Activated T-helper 1 cell treated with anti-CD3 and anti-CD28 coated beads, Interleukin-12 subunit alpha, Interleukin-12 subunit beta, Interleukin-2, Interleukin-4 antibody, amounts not matched to agents 30 ng/mL and 10 ng/mL and 1 ng/mL, durations not matched to agents 14 hours and 24 hours and 36 hours (primary cell): ENCODE measurements at regions not wholly inside any gene's neighbourhood (a gene's known extent, or its start where the extent isn't known, plus 50 kb on each side); places are given as distances from the start of the nearest gene placed in this dataset.

ENCODE experiments used
- DNase-seq: peaks from one replicate; pipeline ENCODE4 v3.0.0; 2021; ENCODE audit warnings: low spot score
- H3K27ac Mint-ChIP-seq: one replicate; pipeline ENCODE4 v1.8.0; 2021; ENCODE audit warnings: mild to moderate bottlenecking, mixed read lengths
- H3K27me3 Mint-ChIP-seq: one replicate; pipeline ENCODE4 v1.8.0; 2022; ENCODE audit warnings: mild to moderate bottlenecking, moderate library complexity, mixed read lengths; ENCODE audit not compliant: insufficient read depth
- H3K36me3 Mint-ChIP-seq: one replicate; pipeline ENCODE4 v1.8.0; 2021; ENCODE audit warnings: low read depth, mixed read lengths
- H3K4me1 Mint-ChIP-seq: one replicate; pipeline ENCODE4 v1.8.0; 2021; ENCODE audit warnings: low read depth, mixed read lengths
- H3K4me3 Mint-ChIP-seq: one replicate; pipeline ENCODE4 v1.8.0; 2021; ENCODE audit warnings: mild to moderate bottlenecking, moderate library complexity, mixed read lengths
- H3K9me3 Mint-ChIP-seq: one replicate; pipeline ENCODE4 v1.8.0; 2021; ENCODE audit warnings: mixed read lengths
- intact Hi-C: fragments of 100-400 bp; cut with micrococcal nuclease; formaldehyde crosslinking; loops from one replicate; pipeline ENCODE4 v1.15.1; 2024

GRCh38 chr2:219997341-219997851 lies 370.0 kb downstream of the SLC4A3 start:
- no peaks in the 10 kb centered on the region for H3K27me3 Mint-ChIP-seq
- no peak overlapping the region for H3K27ac Mint-ChIP-seq
- H3K4me3 Mint-ChIP-seq, result no peak overlapping the region
- no peaks in the 10 kb centered on the region for H3K9me3 Mint-ChIP-seq
- no peak for DNase-seq
- H3K4me1 Mint-ChIP-seq, result no peaks in the 10 kb centered on the region
- intact Hi-C loops, result no loop called here
- no peaks in the 10 kb centered on the region for H3K36me3 Mint-ChIP-seq

- no peak for DNase-seq
- Mint-ChIP-seq H3K9me3 (no peaks in the 10 kb centered on the region), H3K27ac (no peak overlapping the region), H3K4me3 (no peak overlapping the region), H3K4me1 (no peaks in the 10 kb centered on the region), H3K36me3 (no peaks in the 10 kb centered on the region), H3K27me3 (no peaks in the 10 kb centered on the region)
- intact Hi-C loops, result no loop called here
Observed at GRCh38 chr2:219998107-219998506, 370.7 kb downstream of the SLC4A3 start.

GRCh38 chr2:219998714-219999227 lies 371.3 kb downstream of the SLC4A3 start:
- Mint-ChIP-seq H3K9me3 (no peaks in the 10 kb centered on the region), H3K4me1 (no peaks in the 10 kb centered on the region), H3K27ac (no peak overlapping the region), H3K27me3 (no peaks in the 10 kb centered on the region), H3K36me3 (no peaks in the 10 kb centered on the region), H3K4me3 (no peak overlapping the region)
- DNase-seq, result no peak
- intact Hi-C loops, result no loop called here

GRCh38 chr2:220000080-220000479 lies 372.6 kb downstream of the SLC4A3 start:
- H3K4me1 Mint-ChIP-seq, result no peaks in the 10 kb centered on the region
- no peaks in the 10 kb centered on the region for H3K36me3 Mint-ChIP-seq
- no peak overlapping the region for H3K27ac Mint-ChIP-seq
- no peak for DNase-seq
- intact Hi-C loops, result no loop called here
- no peaks in the 10 kb centered on the region for H3K9me3 Mint-ChIP-seq
- H3K27me3 Mint-ChIP-seq, result no peaks in the 10 kb centered on the region
- H3K4me3 Mint-ChIP-seq, result no peak overlapping the region

- intact Hi-C loops, result no loop called here
- no peaks in the 10 kb centered on the region for H3K27me3 Mint-ChIP-seq
- H3K4me3 Mint-ChIP-seq, result no peak overlapping the region
- no peaks in the 10 kb centered on the region for H3K4me1 Mint-ChIP-seq
- DNase-seq, result no peak
- H3K9me3 Mint-ChIP-seq, result no peaks in the 10 kb centered on the region
- H3K36me3 Mint-ChIP-seq, result no peaks in the 10 kb centered on the region
- no peak overlapping the region for H3K27ac Mint-ChIP-seq
Observed at GRCh38 chr2:220000586-220000985, 373.2 kb downstream of the SLC4A3 start.

- no peaks in the 10 kb centered on the region for H3K9me3 Mint-ChIP-seq
- H3K27ac Mint-ChIP-seq, result no peak overlapping the region
- no peaks in the 10 kb centered on the region for H3K27me3 Mint-ChIP-seq
- H3K36me3 Mint-ChIP-seq, result no peaks in the 10 kb centered on the region
- H3K4me3 Mint-ChIP-seq, result no peak overlapping the region
- intact Hi-C loops, result no loop called here
- no peak for DNase-seq
- no peaks in the 10 kb centered on the region for H3K4me1 Mint-ChIP-seq
Observed at GRCh38 chr2:220001751-220002150, 374.3 kb downstream of the SLC4A3 start.

- no peak for DNase-seq
- no peak overlapping the region for H3K4me3 Mint-ChIP-seq
- no peaks in the 10 kb centered on the region for H3K4me1 Mint-ChIP-seq
- no peaks in the 10 kb centered on the region for H3K36me3 Mint-ChIP-seq
- intact Hi-C loops, result no loop called here
- H3K27ac Mint-ChIP-seq, result no peak overlapping the region
- no peaks in the 10 kb centered on the region for H3K27me3 Mint-ChIP-seq
- no peaks in the 10 kb centered on the region for H3K9me3 Mint-ChIP-seq
Observed at GRCh38 chr2:220002251-220002650, 374.8 kb downstream of the SLC4A3 start.

GRCh38 chr2:220002699-220003098 lies 375.3 kb downstream of the SLC4A3 start:
- intact Hi-C loops, result no loop called here
- no peaks in the 10 kb centered on the region for H3K4me1 Mint-ChIP-seq
- DNase-seq, result no peak
- H3K4me3 Mint-ChIP-seq, result no peak overlapping the region
- H3K36me3 Mint-ChIP-seq, result no peaks in the 10 kb centered on the region
- no peaks in the 10 kb centered on the region for H3K9me3 Mint-ChIP-seq
- no peaks in the 10 kb centered on the region for H3K27me3 Mint-ChIP-seq
- H3K27ac Mint-ChIP-seq, result no peak overlapping the region

GRCh38 chr2:220005362-220005761 lies 377.9 kb downstream of the SLC4A3 start:
- no peak for DNase-seq
- intact Hi-C loops, result no loop called here
- H3K27me3 Mint-ChIP-seq, result no peaks in the 10 kb centered on the region
- no peak overlapping the region for H3K4me3 Mint-ChIP-seq
- no peaks in the 10 kb centered on the region for H3K9me3 Mint-ChIP-seq
- no peaks in the 10 kb centered on the region for H3K4me1 Mint-ChIP-seq
- no peak overlapping the region for H3K27ac Mint-ChIP-seq
- H3K36me3 Mint-ChIP-seq, result no peaks in the 10 kb centered on the region

GRCh38 chr2:220006152-220006621 lies 378.8 kb downstream of the SLC4A3 start:
- Mint-ChIP-seq H3K27me3 (no peaks in the 10 kb centered on the region), H3K9me3 (no peaks in the 10 kb centered on the region), H3K4me3 (no peak overlapping the region), H3K27ac (no peak overlapping the region), H3K36me3 (no peaks in the 10 kb centered on the region), H3K4me1 (no peaks in the 10 kb centered on the region)
- intact Hi-C loops, result no loop called here
- DNase-seq, result no peak

GRCh38 chr2:220011859-220012258 lies 384.4 kb downstream of the SLC4A3 start:
- Mint-ChIP-seq H3K36me3 (no peaks in the 10 kb centered on the region), H3K27me3 (no peaks in the 10 kb centered on the region), H3K4me3 (no peak overlapping the region), H3K27ac (no peak overlapping the region), H3K9me3 (no peaks in the 10 kb centered on the region), H3K4me1 (no peaks in the 10 kb centered on the region)
- DNase-seq, result no peak
- intact Hi-C loops, result no loop called here

- no peaks in the 10 kb centered on the region for H3K9me3 Mint-ChIP-seq
- no peaks in the 10 kb centered on the region for H3K36me3 Mint-ChIP-seq
- no peak overlapping the region for H3K4me3 Mint-ChIP-seq
- H3K4me1 Mint-ChIP-seq, result no peaks in the 10 kb centered on the region
- intact Hi-C loops, result no loop called here
- DNase-seq, result no peak
- no peaks in the 10 kb centered on the region for H3K27me3 Mint-ChIP-seq
- H3K27ac Mint-ChIP-seq, result no peak overlapping the region
Observed at GRCh38 chr2:220014961-220015360, 387.5 kb downstream of the SLC4A3 start.

GRCh38 chr2:220015576-220015975 lies 388.1 kb downstream of the SLC4A3 start:
- H3K36me3 Mint-ChIP-seq, result no peaks in the 10 kb centered on the region
- no peak for DNase-seq
- intact Hi-C loops, result no loop called here
- H3K27me3 Mint-ChIP-seq, result no peaks in the 10 kb centered on the region
- H3K9me3 Mint-ChIP-seq, result no peaks in the 10 kb centered on the region
- no peak overlapping the region for H3K27ac Mint-ChIP-seq
- no peaks in the 10 kb centered on the region for H3K4me1 Mint-ChIP-seq
- no peak overlapping the region for H3K4me3 Mint-ChIP-seq

- intact Hi-C loops, result no loop called here
- H3K27ac Mint-ChIP-seq, result no peak overlapping the region
- H3K4me1 Mint-ChIP-seq, result no peaks in the 10 kb centered on the region
Observed at GRCh38 chr2:220025207-220025606, 397.8 kb downstream of the SLC4A3 start.

More at GRCh38 chr2:220025207-220025606, 397.8 kb downstream of the SLC4A3 start:
- Mint-ChIP-seq H3K27me3 (no peaks in the 10 kb centered on the region), H3K36me3 (no peaks in the 10 kb centered on the region), H3K4me3 (no peak overlapping the region), H3K9me3 (no peaks in the 10 kb centered on the region)
- DNase-seq, result no peak
